PC-9 (cell line): ENCODE measurements at regions not wholly inside any gene's neighbourhood (a gene's known extent, or its start where the extent isn't known, plus 50 kb on each side); places are given as distances from the start of the nearest gene placed in this dataset.

Experiments used
- CTCF ChIP-seq: fragments of 200-600 bp; sonication (generic); conservative IDR thresholded peaks from 2 replicates; pipeline ENCODE4 v1.6.1; 2017; ENCODE audit warnings: mixed run types, antibody characterized with exemption, mild to moderate bottlenecking, moderate library complexity
- EZH2 ChIP-seq: fragments of 200-600 bp; sonication (generic); IDR thresholded peaks from 2 replicates; pipeline ENCODE4 v1.8.0; 2017; ENCODE audit warnings: antibody characterized with exemption, low read depth

- TF ChIP-seq CTCF = no peak
- no peak for TF ChIP-seq EZH2
Measured at GRCh38 chr3:191743283-191743682, 282.3 kb downstream of the PYDC2 start.
